H1 (cell line): ENCODE measurements at regions not wholly inside any gene's neighbourhood (a gene's known extent, or its start where the extent isn't known, plus 50 kb on each side); places are given as distances from the start of the nearest gene placed in this dataset.
"Not testable (repeated sequence)": the region's sequence is repeated elsewhere in the genome, so short reads cannot be mapped to it uniquely, and the experiment has no call there.

ENCODE experiments used
- CTCF ChIA-PET: fragments of 300-600 bp; sonication (Branson Sonifier 250); formaldehyde crosslinking; loops from one replicate; lab custom pipeline; 2021; ENCODE audit not compliant: partially characterized antibody; lab: Charles Lee
- POLR2A ChIA-PET: fragments of 300-600 bp; sonication (Branson Sonifier 250); formaldehyde crosslinking; loops from one replicate; lab custom pipeline; 2021; ENCODE audit warnings: inconsistent platforms; ENCODE audit not compliant: partially characterized antibody; lab: Charles Lee
- DNase-seq, 2 experiments: peaks; one replicate each; pipeline versions ENCODE4 v3.0.0 to v3.0.0-alpha.2; 2010 to 2022; ENCODE audit warnings: low spot score in 2 of 2, low read depth in 1 of 2, mixed read lengths in 1 of 2
- FAIRE-seq: peaks from 2 replicates; lab custom pipeline; 2011; peaks lifted over from hg19 to GRCh38; lab: Jason Lieb, UNC
- H2AFZ ChIP-seq: 2 replicates; pipeline ENCODE4 v1.8.1; 2012; ENCODE audit warnings: low read length, inconsistent platforms
- H2AK5ac ChIP-seq: 2 replicates; pipeline ENCODE4 v1.6.1; 2013; ENCODE audit warnings: low read depth, low read length
- H2BK120ac ChIP-seq: replicated peaks from 2 replicates; pipeline ENCODE3; 2013; ENCODE audit warnings: low read depth, low read length, inconsistent platforms
- H2BK12ac ChIP-seq: 2 replicates; pipeline ENCODE4 v1.6.1; 2013; ENCODE audit warnings: low read depth, low read length
- H2BK15ac ChIP-seq: 2 replicates; pipeline ENCODE4 v1.6.1; 2013; ENCODE audit warnings: low read length
- H2BK20ac ChIP-seq: 2 replicates; pipeline ENCODE4 v1.6.1; 2013; ENCODE audit warnings: low read length
- H2BK5ac ChIP-seq: 2 replicates; pipeline ENCODE4 v1.6.1; 2013; ENCODE audit warnings: low read depth, low read length
- H3K14ac ChIP-seq: 2 replicates; pipeline ENCODE4 v1.6.1; 2013; ENCODE audit warnings: inconsistent platforms; ENCODE audit not compliant: insufficient read length
- H3K18ac ChIP-seq: 2 replicates; pipeline ENCODE4 v1.6.1; 2013; ENCODE audit warnings: low read length; ENCODE audit errors: extremely low read depth
- H3K23ac ChIP-seq: 2 replicates; pipeline ENCODE4 v1.6.1; 2013; ENCODE audit warnings: inconsistent platforms; ENCODE audit not compliant: insufficient read length
- H3K23me2 ChIP-seq: 2 replicates; pipeline ENCODE4 v1.6.1; 2013; ENCODE audit warnings: low read depth, low read length
- H3K27ac ChIP-seq: 2 replicates; pipeline ENCODE4 v1.6.1; 2011; ENCODE audit warnings: low read depth, low read length, inconsistent platforms
- H3K27me3 ChIP-seq, 4 experiments: replicated peaks in 1 of 4; 1 replicate in 1 of 4; 2 replicates in 3 of 4; pipeline versions ENCODE4 v1.6.1 to v1.8.1; 2011 to 2013; ENCODE audit warnings: low read length in 3 of 4, mild to moderate bottlenecking in 3 of 4, inconsistent platforms in 2 of 4, mixed read lengths in 2 of 4, moderate library complexity in 1 of 4; ENCODE audit not compliant: control insufficient read depth in 3 of 4, insufficient read depth in 3 of 4; ENCODE audit errors: extremely low read depth in 1 of 4
- H3K36me3 ChIP-seq, 4 experiments: 2 replicates each; pipeline versions ENCODE4 v1.6.1 to v1.8.1; 2011 to 2013; ENCODE audit warnings: mild to moderate bottlenecking in 4 of 4, low read length in 3 of 4, moderate library complexity in 2 of 4, control low read depth in 1 of 4, inconsistent platforms in 1 of 4; ENCODE audit not compliant: insufficient read depth in 4 of 4, control insufficient read depth in 2 of 4
- H3K4ac ChIP-seq: replicated peaks from 2 replicates; pipeline ENCODE3; 2013; ENCODE audit warnings: low read length, low read depth, mixed read lengths, inconsistent platforms; ENCODE audit not compliant: insufficient read length
- H3K4me1 ChIP-seq, 4 experiments: replicated peaks in 1 of 4; 1 replicate in 1 of 4; 2 replicates in 3 of 4; pipeline versions ENCODE4 v1.6.1 to v1.8.1; 2011 to 2013; ENCODE audit warnings: low read length in 3 of 4, inconsistent platforms in 2 of 4, mixed read lengths in 1 of 4; ENCODE audit not compliant: insufficient read depth in 4 of 4, control insufficient read depth in 3 of 4
- H3K4me2 ChIP-seq, 2 experiments: 2 replicates each; pipeline versions ENCODE4 v1.6.1 to v1.8.1; 2011 to 2013; ENCODE audit warnings: low read depth in 2 of 2, low read length in 2 of 2, control low read depth in 1 of 2, inconsistent platforms in 1 of 2, mild to moderate bottlenecking in 1 of 2; ENCODE audit not compliant: insufficient read depth in 1 of 2
- H3K4me3 ChIP-seq, 4 experiments: fragments of 200-600, 300-600 bp in 1 of 4; sonication (generic), shearing (Covaris generic), sonication (Bioruptor Twin) in 1 of 4; 2 replicates each; pipeline versions ENCODE4 v1.5.1 to v1.8.1; 2011 to 2016; ENCODE audit warnings: low read length in 4 of 4, low read depth in 3 of 4, control low read depth in 2 of 4, inconsistent platforms in 2 of 4, mild to moderate bottlenecking in 2 of 4, mixed read lengths in 1 of 4, moderate library complexity in 1 of 4; ENCODE audit not compliant: insufficient read depth in 2 of 4; ENCODE audit errors: extremely low read depth in 1 of 4
- H3K56ac ChIP-seq: replicated peaks from 2 replicates; pipeline ENCODE3; 2013; ENCODE audit warnings: low read depth, mild to moderate bottlenecking, mixed read lengths, low read length, inconsistent platforms; ENCODE audit not compliant: insufficient read length
- H3K79me1 ChIP-seq: 2 replicates; pipeline ENCODE4 v1.6.1; 2013; ENCODE audit warnings: low read depth, low read length, control low read depth
- H3K79me2 ChIP-seq, 2 experiments: 2 replicates each; pipeline versions ENCODE4 v1.6.1 to v1.8.1; 2012 to 2013; ENCODE audit warnings: low read length in 2 of 2, mild to moderate bottlenecking in 2 of 2, inconsistent platforms in 1 of 2; ENCODE audit not compliant: insufficient read depth in 2 of 2, control insufficient read depth in 1 of 2
- H3K9ac ChIP-seq, 4 experiments: replicated peaks in 1 of 4; 1 replicate in 1 of 4; 2 replicates in 3 of 4; pipeline versions ENCODE4 v1.6.1 to v1.8.1; 2011 to 2013; ENCODE audit warnings: low read depth in 3 of 4, low read length in 3 of 4, control low read depth in 2 of 4, mild to moderate bottlenecking in 2 of 4, moderate library complexity in 2 of 4, inconsistent platforms in 1 of 4; ENCODE audit errors: extremely low read depth in 1 of 4
- H3K9me3 ChIP-seq, 2 experiments: 2 replicates each; pipeline versions ENCODE4 v1.6.1 to v1.8.1; 2012 to 2013; ENCODE audit warnings: mild to moderate bottlenecking in 2 of 2, moderate library complexity in 2 of 2, control low read depth in 1 of 2, inconsistent platforms in 1 of 2, low read depth in 1 of 2, low read length in 1 of 2, mixed read lengths in 1 of 2; ENCODE audit not compliant: insufficient read depth in 2 of 2
- H4K20me1 ChIP-seq, 2 experiments: replicated peaks in 1 of 2; 2 replicates each; pipeline versions ENCODE3 to v1.8.1; 2011 to 2013; ENCODE audit warnings: inconsistent platforms in 2 of 2, low read length in 2 of 2, mild to moderate bottlenecking in 1 of 2; ENCODE audit not compliant: insufficient read depth in 2 of 2, control insufficient read depth in 1 of 2
- H4K5ac ChIP-seq: 2 replicates; pipeline ENCODE4 v1.6.1; 2013; ENCODE audit warnings: low read length, low read depth, mixed read lengths, inconsistent platforms; ENCODE audit not compliant: insufficient read length
- H4K8ac ChIP-seq: 2 replicates; pipeline ENCODE4 v1.8.0; 2013; ENCODE audit warnings: mild to moderate bottlenecking, moderate library complexity, low read length, inconsistent platforms; ENCODE audit not compliant: insufficient read depth; ENCODE audit errors: extremely low read depth
- H4K91ac ChIP-seq: replicated peaks from 2 replicates; pipeline ENCODE3; 2013; ENCODE audit warnings: low read length, mixed read lengths, inconsistent platforms; ENCODE audit not compliant: insufficient read length
- CHD1 ChIP-seq: IDR thresholded peaks from 2 replicates; pipeline ENCODE4 v1.6.1; 2012; ENCODE audit warnings: low read depth, low read length, improper control_type of control experiment
- EP300 ChIP-seq, 2 experiments: IDR thresholded peaks; 1 replicate in 1 of 2; 2 replicates in 1 of 2; pipeline ENCODE4 v1.6.1; 2011 to 2012; ENCODE audit warnings: low read depth in 2 of 2, low read length in 2 of 2, mild to moderate bottlenecking in 2 of 2, borderline replicate concordance in 1 of 2, inconsistent platforms in 1 of 2, moderate library complexity in 1 of 2
- WGBS, 2 experiments: shearing (Covaris generic) in 1 of 2; methylation state at CpG; one replicate each; pipeline versions ENCODE4 v1.1.6 to v1.1.7; 2013 to 2015; ENCODE audit warnings: low lambda C conversion rate in 2 of 2, mixed read lengths in 2 of 2, inconsistent platforms in 1 of 2, low coverage in 1 of 2, missing lambda C conversion rate in 1 of 2; ENCODE audit not compliant: insufficient replicate concordance in 2 of 2, insufficient coverage in 1 of 2, insufficient read length in 1 of 2; ENCODE audit errors: extremely low coverage in 1 of 2, missing lambda C conversion rate in 1 of 2; 5-methylcytosine and 5-hydroxymethylcytosine counted together

DNA sequence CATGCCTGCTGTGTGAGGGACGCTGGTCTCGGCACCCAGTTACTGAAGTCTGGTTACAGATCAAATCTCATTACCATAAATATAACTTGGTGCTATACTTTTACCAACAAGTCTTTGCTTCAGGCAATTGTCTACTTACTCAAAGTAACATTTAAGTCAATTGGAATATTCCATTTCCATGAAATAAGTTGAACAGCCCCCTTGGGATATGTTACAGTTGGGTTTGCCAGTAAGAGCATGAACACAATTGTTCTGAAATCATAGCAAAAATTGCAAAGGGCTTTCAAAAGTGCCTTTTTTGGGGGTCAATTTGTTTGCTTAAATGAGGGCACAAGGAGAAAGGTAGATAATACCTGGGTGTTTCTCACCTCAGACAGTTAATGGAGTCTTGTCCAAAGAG is 170.9 kb upstream of the EXOC2 start:
- Histone ChIP-seq H3K27me3 (no peaks in the 10 kb centered on the region), H2BK12ac (no peak overlapping the region), H4K20me1 (no peaks in the 10 kb centered on the region), H2BK5ac (no peak overlapping the region), H3K23me2 (no peaks in the 10 kb centered on the region), H2AFZ (no peak overlapping the region), H3K27ac (no peak overlapping the region), H4K8ac (no peak overlapping the region), H3K23ac (no peak overlapping the region), H4K91ac (no peak overlapping the region), H3K4me3 (no peak overlapping the region), H3K14ac (no peak overlapping the region), H3K4me2 (no peak overlapping the region), H3K36me3 (no peaks in the 10 kb centered on the region), H2BK15ac (no peak overlapping the region), H3K9ac (no peak overlapping the region), H3K4me1 (no peaks in the 10 kb centered on the region), H2AK5ac (no peak overlapping the region), H3K56ac (no peak overlapping the region), H2BK20ac (no peak overlapping the region), H3K18ac (no peak overlapping the region), H3K9me3 (no peaks in the 10 kb centered on the region; a peak in 1 of 4 replicates), H3K4ac (no peak overlapping the region), H4K5ac (no peak overlapping the region), H3K79me2 (no peaks in the 10 kb centered on the region), H2BK120ac (no peak overlapping the region), H3K79me1 (no peaks in the 10 kb centered on the region)
- CTCF ChIA-PET: no interaction called here
- TF ChIP-seq EP300 (IDR thresholded peaks at IDR 0.05; ENCODE audit: borderline replicate concordance in 1 of 2, low read depth in 2 of 2, low read length in 2 of 2): no peak
- TF ChIP-seq CHD1: no peak
- DNase-seq (no peak), FAIRE-seq (no peak)
- 96% methylated on average over 2 of the region's 2 CpGs; no CpG with 5 or more reads in 1 of the 2 experiments for WGBS, 2 experiments
- POLR2A ChIA-PET: no interaction called here

DNA sequence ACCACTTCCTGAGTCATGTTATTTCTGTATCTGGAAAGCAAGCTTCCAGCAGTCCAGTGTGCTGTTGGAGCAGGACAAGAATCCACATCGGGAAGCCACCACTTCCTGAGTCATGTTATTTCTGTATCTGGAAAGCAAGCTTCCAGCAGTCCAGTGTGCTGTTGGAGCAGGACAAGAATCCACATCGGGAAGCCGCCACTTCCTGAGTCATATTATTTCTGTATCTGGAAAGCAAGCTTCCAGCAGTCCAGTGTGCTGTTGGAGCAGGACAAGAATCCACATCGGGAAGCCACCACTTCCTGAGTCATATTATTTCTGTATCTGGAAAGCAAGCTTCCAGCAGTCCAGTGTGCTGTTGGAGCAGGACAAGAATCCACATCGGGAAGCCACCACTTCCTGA is 170.2 kb upstream of the EXOC2 start:
- not testable (repeated sequence) for H2BK120ac ChIP-seq

More for the DNA sequence above, 170.2 kb upstream of the EXOC2 start:
- H3K56ac ChIP-seq, H3K4ac ChIP-seq, H2AK5ac ChIP-seq, H3K4me1 ChIP-seq, H2BK20ac ChIP-seq, H3K23ac ChIP-seq, CTCF ChIA-PET, H3K9ac ChIP-seq, H4K8ac ChIP-seq, POLR2A ChIA-PET, H2BK15ac ChIP-seq, H3K4me3 ChIP-seq, H3K23me2 ChIP-seq, H2BK5ac ChIP-seq, H4K20me1 ChIP-seq, H2AFZ ChIP-seq, DNase-seq, H4K5ac ChIP-seq, H2BK12ac ChIP-seq, H3K4me2 ChIP-seq, H3K36me3 ChIP-seq, H3K27me3 ChIP-seq, H4K91ac ChIP-seq, H3K14ac ChIP-seq, H3K18ac ChIP-seq, H3K79me2 ChIP-seq, FAIRE-seq, H3K27ac ChIP-seq, H3K79me1 ChIP-seq, H3K9me3 ChIP-seq: not testable (repeated sequence)
- 83% methylated on average over 3 of the region's 5 CpGs; no CpG with 5 or more reads in 1 of the 2 experiments for WGBS, 2 experiments
